Endothelial cell of umbilical vein (primary cell): ENCODE measurements at regions not wholly inside any gene's neighbourhood (a gene's known extent, or its start where the extent isn't known, plus 50 kb on each side); places are given as distances from the start of the nearest gene placed in this dataset.

Experiments used
- BruUV-seq: library from RNA; stranded (reverse); fragments of 400-500 nt; replicated peaks from 2 replicates; lab custom pipeline; 2021; lab: Mats Ljungman, UMichigan
- CTCF ChIA-PET: fragments of 300-600, 350-600 bp; sonication (Branson Sonifier 250); formaldehyde crosslinking; loops from one replicate; lab custom pipeline; 2021; ENCODE audit warnings: antibody characterized with exemption, inconsistent platforms; lab: Charles Lee
- POLR2A ChIA-PET: fragments of 300-600, 350-600 bp; sonication (Branson Sonifier 250); formaldehyde crosslinking; loops from one replicate; lab custom pipeline; 2021; ENCODE audit warnings: antibody characterized with exemption, inconsistent platforms; lab: Charles Lee
- DNase-seq: peaks from one replicate; pipeline ENCODE4 v3.0.0-alpha.2; 2011; ENCODE audit warnings: low read depth, low spot score
- FAIRE-seq: peaks from 2 replicates; lab custom pipeline; 2011; peaks lifted over from hg19 to GRCh38; lab: Jason Lieb, UNC
- H2AFZ ChIP-seq: 2 replicates; pipeline ENCODE4 v1.6.0; 2012; ENCODE audit warnings: low read depth, low read length, control low read depth, inconsistent platforms
- H3K27ac ChIP-seq: 2 replicates; pipeline ENCODE4 v1.5.1; 2011; ENCODE audit warnings: low read depth, mild to moderate bottlenecking, control low read depth, low read length, moderate library complexity; ENCODE audit not compliant: insufficient read depth
- H3K27me3 ChIP-seq, 2 experiments: 2 replicates each; pipeline versions ENCODE4 v1.6.0 to v1.6.1; 2011; ENCODE audit warnings: low read length in 2 of 2, mixed read lengths in 1 of 2; ENCODE audit not compliant: control insufficient read depth in 2 of 2, insufficient read depth in 2 of 2
- H3K36me3 ChIP-seq, 2 experiments: 2 replicates in 1 of 2; 3 replicates in 1 of 2; pipeline ENCODE4 v1.5.1; 2011; ENCODE audit warnings: low read length in 2 of 2, mild to moderate bottlenecking in 1 of 2, moderate library complexity in 1 of 2; ENCODE audit not compliant: control insufficient read depth in 2 of 2, insufficient read depth in 2 of 2; ENCODE audit errors: extremely low read depth in 1 of 2
- H3K4me1 ChIP-seq: 3 replicates; pipeline ENCODE4 v1.5.1; 2011; ENCODE audit warnings: mild to moderate bottlenecking, low read length; ENCODE audit not compliant: control insufficient read depth, insufficient read depth; ENCODE audit errors: extremely low read depth
- H3K4me2 ChIP-seq: 2 replicates; pipeline ENCODE4 v1.6.1; 2011; ENCODE audit warnings: low read length, control low read depth, mixed read lengths; ENCODE audit not compliant: insufficient read depth
- H3K4me3 ChIP-seq, 3 experiments: fragments of 200-600 bp in 1 of 3; sonication (generic), shearing (Covaris generic) in 1 of 3; replicated peaks in 1 of 3; 2 replicates each; pipeline ENCODE4 v1.5.1; 2011 to 2016; ENCODE audit warnings: control low read depth in 3 of 3, low read length in 3 of 3, mild to moderate bottlenecking in 2 of 3, inconsistent platforms in 1 of 3, low read depth in 1 of 3, moderate library complexity in 1 of 3; ENCODE audit not compliant: insufficient read depth in 1 of 3
- H3K79me2 ChIP-seq: 2 replicates; pipeline ENCODE4 v1.6.0; 2012; ENCODE audit warnings: low read length, inconsistent platforms; ENCODE audit not compliant: control insufficient read depth, insufficient read depth
- H3K9ac ChIP-seq: replicated peaks from 2 replicates; pipeline ENCODE3; 2011; ENCODE audit warnings: low read length, control low read depth; ENCODE audit not compliant: insufficient read depth; ENCODE audit errors: extremely low read depth
- H3K9me1 ChIP-seq: replicated peaks from 3 replicates; pipeline ENCODE4 v1.6.0; 2011; ENCODE audit warnings: mild to moderate bottlenecking, low read length; ENCODE audit not compliant: control insufficient read depth, insufficient read depth; ENCODE audit errors: extremely low read depth
- H3K9me3 ChIP-seq: replicated peaks from 2 replicates; pipeline ENCODE4 v1.5.1; 2012; ENCODE audit warnings: low read length, inconsistent platforms; ENCODE audit not compliant: control insufficient read depth, insufficient read depth
- H4K20me1 ChIP-seq: replicated peaks from 2 replicates; pipeline ENCODE3; 2011; ENCODE audit warnings: mild to moderate bottlenecking, low read length; ENCODE audit not compliant: control insufficient read depth, insufficient read depth; ENCODE audit errors: extremely low read depth
- EZH2 ChIP-seq: IDR thresholded peaks from 2 replicates; pipeline ENCODE4 v1.6.1; 2012; ENCODE audit warnings: borderline replicate concordance, low read depth, mild to moderate bottlenecking, moderate library complexity, low read length, inconsistent platforms; ENCODE audit not compliant: severe bottlenecking
- FOS ChIP-seq: IDR thresholded peaks from 2 replicates; pipeline ENCODE4 v1.6.1; 2011; ENCODE audit warnings: mild to moderate bottlenecking, low read length, moderate library complexity, borderline replicate concordance; ENCODE audit not compliant: insufficient read depth
- GATA2 ChIP-seq: IDR thresholded peaks from 2 replicates; pipeline ENCODE4 v1.7.0; 2011; ENCODE audit warnings: low read depth, mild to moderate bottlenecking, moderate library complexity, mixed read lengths, low read length; ENCODE audit not compliant: insufficient read length, insufficient read depth
- JUN ChIP-seq: IDR thresholded peaks from 2 replicates; pipeline ENCODE4 v1.6.1; 2011; ENCODE audit warnings: borderline replicate concordance, low read depth; ENCODE audit not compliant: insufficient read length, insufficient read depth
- MAX ChIP-seq: IDR thresholded peaks from 2 replicates; pipeline ENCODE4 v1.6.1; 2011; ENCODE audit not compliant: insufficient read depth, insufficient read length
- MYC ChIP-seq: IDR thresholded peaks from one replicate; pipeline ENCODE4 v1.6.1; 2011; ENCODE audit warnings: mild to moderate bottlenecking, low read depth, low read length
- POLR2A ChIP-seq: IDR thresholded peaks from 2 replicates; pipeline ENCODE4 v1.6.1; 2012; ENCODE audit warnings: low read depth, mild to moderate bottlenecking, control low read depth, low read length
- POLR2AphosphoS5 ChIP-seq: IDR thresholded peaks from 2 replicates; pipeline ENCODE4 v1.6.1; 2012; ENCODE audit warnings: low read depth, mild to moderate bottlenecking, control low read depth, low read length, moderate library complexity; ENCODE audit not compliant: insufficient read depth
- dilution Hi-C: fragments of 300-500 bp; cut with MboI; formaldehyde crosslinking; loops from one replicate; pipeline ENCODE4 v1.15.0; 2019; ENCODE audit warnings: low sequenced_read_pairs; ENCODE audit not compliant: extremely low pct_ligation_motif_present
- intact Hi-C: fragments of 100-400 bp; cut with micrococcal nuclease; formaldehyde crosslinking; loops from one replicate; pipeline ENCODE4 v1.10.0; 2022
- TF ChIP-seq, protein P1 (sequence below), 2 donors: IDR thresholded peaks; 1 replicate in 1 of 2; 2 replicates in 1 of 2; pipeline ENCODE4 v1.5.1; 2011; ENCODE audit warnings: low read length in 2 of 2, mild to moderate bottlenecking in 2 of 2, moderate library complexity in 2 of 2, control low read depth in 1 of 2, inconsistent platforms in 1 of 2, low read depth in 1 of 2; ENCODE audit not compliant: insufficient read depth in 1 of 2; ENCODE audit errors: extremely low read depth in 1 of 2

DNA sequence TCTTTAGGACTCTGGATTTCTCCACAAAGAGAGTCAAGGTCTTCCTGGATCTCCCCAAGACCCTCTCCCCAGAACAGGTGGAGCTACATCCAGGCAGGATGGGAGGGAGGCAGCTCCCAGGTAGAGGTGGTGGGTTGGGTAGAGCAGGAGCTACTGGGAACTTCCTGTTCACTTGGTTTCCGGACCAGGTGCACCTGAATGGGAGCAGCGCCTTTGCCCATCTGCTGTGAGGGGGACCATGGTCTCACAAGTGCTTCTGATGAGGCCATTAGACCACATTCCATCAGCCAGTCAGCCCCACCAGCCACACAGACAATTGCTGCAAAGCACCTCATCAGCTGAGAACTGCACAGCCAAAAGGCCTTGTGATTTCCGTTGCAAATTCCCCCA, 188.8 kb downstream of the MATN1 start:
- intact Hi-C loops (no loop called here), dilution Hi-C loops (no loop called here)
- Histone ChIP-seq H2AFZ (no peak overlapping the region), H3K4me1 (no peaks in the 10 kb centered on the region), H3K9me1 (no peaks in the 10 kb centered on the region), H4K20me1 (no peaks in the 10 kb centered on the region), H3K4me2 (no peak overlapping the region), H3K79me2 (no peaks in the 10 kb centered on the region), H3K9ac (no peak overlapping the region), H3K4me3 (no peak overlapping the region), H3K36me3 (no peaks in the 10 kb centered on the region), H3K9me3 (no peaks in the 10 kb centered on the region), H3K27ac (no peak overlapping the region), H3K27me3 (no peaks in the 10 kb centered on the region)
- POLR2A ChIA-PET: no interaction called here
- FAIRE-seq: no peak
- CTCF ChIA-PET: interaction anchor here (0.6 kb wide), 1 partner anchor 116 kb away, joined by 3 read pairs; no protein-coding TSS in a partner anchor
- TF ChIP-seq MYC: no peak
- TF ChIP-seq POLR2AphosphoS5: no peak
- no peak for TF ChIP-seq MAX
- TF ChIP-seq EZH2: no peak
- no peak for TF ChIP-seq GATA2
- TF ChIP-seq, protein P1, sequence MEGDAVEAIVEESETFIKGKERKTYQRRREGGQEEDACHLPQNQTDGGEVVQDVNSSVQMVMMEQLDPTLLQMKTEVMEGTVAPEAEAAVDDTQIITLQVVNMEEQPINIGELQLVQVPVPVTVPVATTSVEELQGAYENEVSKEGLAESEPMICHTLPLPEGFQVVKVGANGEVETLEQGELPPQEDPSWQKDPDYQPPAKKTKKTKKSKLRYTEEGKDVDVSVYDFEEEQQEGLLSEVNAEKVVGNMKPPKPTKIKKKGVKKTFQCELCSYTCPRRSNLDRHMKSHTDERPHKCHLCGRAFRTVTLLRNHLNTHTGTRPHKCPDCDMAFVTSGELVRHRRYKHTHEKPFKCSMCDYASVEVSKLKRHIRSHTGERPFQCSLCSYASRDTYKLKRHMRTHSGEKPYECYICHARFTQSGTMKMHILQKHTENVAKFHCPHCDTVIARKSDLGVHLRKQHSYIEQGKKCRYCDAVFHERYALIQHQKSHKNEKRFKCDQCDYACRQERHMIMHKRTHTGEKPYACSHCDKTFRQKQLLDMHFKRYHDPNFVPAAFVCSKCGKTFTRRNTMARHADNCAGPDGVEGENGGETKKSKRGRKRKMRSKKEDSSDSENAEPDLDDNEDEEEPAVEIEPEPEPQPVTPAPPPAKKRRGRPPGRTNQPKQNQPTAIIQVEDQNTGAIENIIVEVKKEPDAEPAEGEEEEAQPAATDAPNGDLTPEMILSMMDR (IDR thresholded peaks at IDR 0.05; ENCODE audit: extremely low read depth in 1 of 2, insufficient read depth in 1 of 2, low read depth in 1 of 2, low read length in 2 of 2): no peak
- TF ChIP-seq POLR2A: no peak
- no peak for TF ChIP-seq JUN
- TF ChIP-seq FOS: no peak
- no peak for DNase-seq
- BruUV-seq: no TSS peak
